Keratinocyte (primary cell): ENCODE measurements at regions not wholly inside any gene's neighbourhood (a gene's known extent, or its start where the extent isn't known, plus 50 kb on each side); places are given as distances from the start of the nearest gene placed in this dataset.

Source experiments
- DNase-seq: peaks from one replicate; pipeline ENCODE4 v3.0.0-alpha.2; 2011; ENCODE audit warnings: low read depth, missing footprints, low spot score
- FAIRE-seq: peaks from 2 replicates; lab custom pipeline; 2011; peaks lifted over from hg19 to GRCh38; lab: Jason Lieb, UNC
- H2AFZ ChIP-seq: 2 replicates; pipeline ENCODE4 v1.6.0; 2012; ENCODE audit warnings: low read length, control low read depth, inconsistent platforms; ENCODE audit not compliant: control insufficient read depth
- H3K27ac ChIP-seq: 2 replicates; pipeline ENCODE4 v1.5.1; 2011; ENCODE audit warnings: low read length; ENCODE audit not compliant: control insufficient read depth, insufficient read depth
- H3K27me3 ChIP-seq: 3 replicates; pipeline ENCODE4 v1.6.0; 2011; ENCODE audit warnings: low read length; ENCODE audit not compliant: control insufficient read depth, insufficient read depth; ENCODE audit errors: extremely low read depth
- H3K36me3 ChIP-seq, 2 experiments: 2 replicates in 1 of 2; 3 replicates in 1 of 2; pipeline ENCODE4 v1.5.1; 2011; ENCODE audit warnings: low read length in 2 of 2, mild to moderate bottlenecking in 1 of 2; ENCODE audit not compliant: control insufficient read depth in 2 of 2, insufficient read depth in 2 of 2; ENCODE audit errors: extremely low read depth in 1 of 2
- H3K4me1 ChIP-seq: 3 replicates; pipeline ENCODE4 v1.5.1; 2011; ENCODE audit warnings: low read length; ENCODE audit not compliant: control insufficient read depth, insufficient read depth; ENCODE audit errors: extremely low read depth
- H3K4me2 ChIP-seq: 3 replicates; pipeline ENCODE4 v1.6.0; 2011; ENCODE audit warnings: low read depth, low read length; ENCODE audit not compliant: control insufficient read depth, insufficient read depth; ENCODE audit errors: extremely low read depth
- H3K4me3 ChIP-seq, 3 experiments: fragments of 200-600 bp in 1 of 3; sonication (generic) in 1 of 3; 2 replicates in 2 of 3; 3 replicates in 1 of 3; pipeline ENCODE4 v1.5.1; 2011 to 2016; ENCODE audit warnings: low read length in 3 of 3, mild to moderate bottlenecking in 3 of 3, control low read depth in 2 of 3, inconsistent platforms in 1 of 3, low read depth in 1 of 3, mixed read lengths in 1 of 3, mixed run types in 1 of 3, moderate library complexity in 1 of 3; ENCODE audit not compliant: control insufficient read depth in 2 of 3, insufficient read depth in 2 of 3; ENCODE audit errors: extremely low read depth in 1 of 3
- H3K79me2 ChIP-seq: 2 replicates; pipeline ENCODE4 v1.6.0; 2012; ENCODE audit warnings: low read length; ENCODE audit not compliant: control insufficient read depth, insufficient read depth
- H3K9ac ChIP-seq: 3 replicates; pipeline ENCODE4 v1.6.0; 2011; ENCODE audit warnings: low read length; ENCODE audit not compliant: control insufficient read depth, insufficient read depth; ENCODE audit errors: extremely low read depth
- H3K9me1 ChIP-seq: 3 replicates; pipeline ENCODE4 v1.6.0; 2011; ENCODE audit warnings: low read length; ENCODE audit not compliant: control insufficient read depth, insufficient read depth; ENCODE audit errors: extremely low read depth
- H3K9me3 ChIP-seq: 2 replicates; pipeline ENCODE4 v1.5.1; 2012; ENCODE audit warnings: low read depth, low read length; ENCODE audit not compliant: control insufficient read depth
- H4K20me1 ChIP-seq: 3 replicates; pipeline ENCODE4 v1.6.0; 2011; ENCODE audit warnings: low read length; ENCODE audit not compliant: control insufficient read depth, insufficient read depth; ENCODE audit errors: extremely low read depth
- CTCF ChIP-seq, 3 experiments: IDR thresholded peaks in 1 of 3; conservative IDR thresholded peaks in 1 of 3; optimal IDR thresholded peaks in 1 of 3; 2 replicates in 2 of 3; 3 replicates in 1 of 3; pipeline versions ENCODE3 to v1.5.1; 2011; ENCODE audit warnings: low read length in 3 of 3, mild to moderate bottlenecking in 3 of 3, moderate library complexity in 2 of 3, control low read depth in 1 of 3, inconsistent platforms in 1 of 3; ENCODE audit not compliant: insufficient read depth in 2 of 3; ENCODE audit errors: extremely low read depth in 1 of 3
- EZH2 ChIP-seq: IDR thresholded peaks from one replicate; pipeline ENCODE4 v1.6.1; 2012; ENCODE audit warnings: inconsistent platforms, mild to moderate bottlenecking, low read length, moderate library complexity
- dilution Hi-C: fragments of 300-500 bp; cut with MboI; formaldehyde crosslinking; loops from one replicate; pipeline ENCODE4 v1.7.0; 2020; ENCODE audit warnings: low sequenced_read_pairs; ENCODE audit not compliant: extremely low pct_ligation_motif_present

GRCh38 chr1:115433483-115433882 lies 95.4 kb upstream of the NGF start:
- no peak overlapping the region for H2AFZ ChIP-seq
- dilution Hi-C loops, result no loop called here
- TF ChIP-seq EZH2 (no peak), CTCF (optimal IDR thresholded peaks at IDR 0.05 in 1 of 3, IDR thresholded peaks at IDR 0.05 in 1 of 3, conservative IDR thresholded peaks at IDR 0.05 in 1 of 3; ENCODE audit: extremely low read depth in 1 of 3, insufficient read depth in 2 of 3, low read length in 3 of 3) (no peak)
- peaks cover 28% of the 10 kb centered on the region for H3K4me1 ChIP-seq
- no peaks in the 10 kb centered on the region for H3K36me3 ChIP-seq
- no peak overlapping the region for H3K9ac ChIP-seq
- H3K79me2 ChIP-seq, result no peaks in the 10 kb centered on the region
- H3K9me3 ChIP-seq, result no peaks in the 10 kb centered on the region
- DNase-seq, result no peak
- no peaks in the 10 kb centered on the region for H4K20me1 ChIP-seq
- H3K4me2 ChIP-seq, result no peak overlapping the region
- H3K9me1 ChIP-seq, result no peaks in the 10 kb centered on the region
- H3K27me3 ChIP-seq, result no peaks in the 10 kb centered on the region
- H3K4me3 ChIP-seq, result no peak overlapping the region
- no peak for FAIRE-seq
- H3K27ac ChIP-seq, result no peak overlapping the region

GRCh38 chr1:115432061-115432460 lies 94.0 kb upstream of the NGF start:
- H3K9me3 ChIP-seq, result no peaks in the 10 kb centered on the region
- FAIRE-seq (no peak), DNase-seq (no peak)
- H3K4me2 ChIP-seq, result no peak overlapping the region
- no peak overlapping the region for H3K4me3 ChIP-seq
- no peaks in the 10 kb centered on the region for H3K9me1 ChIP-seq
- dilution Hi-C loops, result no loop called here
- H3K79me2 ChIP-seq, result no peaks in the 10 kb centered on the region
- no peaks in the 10 kb centered on the region for H4K20me1 ChIP-seq
- no peak overlapping the region for H3K27ac ChIP-seq
- H2AFZ ChIP-seq, result no peak overlapping the region
- no peaks in the 10 kb centered on the region for H3K27me3 ChIP-seq
- H3K36me3 ChIP-seq, result no peaks in the 10 kb centered on the region
- no peak overlapping the region for H3K9ac ChIP-seq
- H3K4me1 ChIP-seq, result peaks cover 33% of the 10 kb centered on the region
- TF ChIP-seq CTCF (optimal IDR thresholded peaks at IDR 0.05 in 1 of 3, IDR thresholded peaks at IDR 0.05 in 1 of 3, conservative IDR thresholded peaks at IDR 0.05 in 1 of 3; ENCODE audit: extremely low read depth in 1 of 3, insufficient read depth in 2 of 3, low read length in 3 of 3) (no peak), EZH2 (no peak)
